MCF 10A (cell line): ENCODE measurements at regions not wholly inside any gene's neighbourhood (a gene's known extent, or its start where the extent isn't known, plus 50 kb on each side); places are given as distances from the start of the nearest gene placed in this dataset.

Experiments
- BruUV-seq: library from RNA; stranded (reverse); fragments of 400-500 nt; replicated peaks from 2 replicates; lab custom pipeline; 2021; lab: Mats Ljungman, UMichigan
- CTCF ChIA-PET: fragments of 300-600 bp; sonication (Branson Sonifier 250); formaldehyde crosslinking; extraction: SDS; loops from one replicate; lab custom pipeline; 2021; ENCODE audit warnings: antibody characterized with exemption, inconsistent platforms; lab: Yijun Ruan, JAX
- POLR2A ChIA-PET: fragments of 300-600, 350-650 bp; sonication (Branson Sonifier 250); formaldehyde crosslinking; extraction: SDS; loops from one replicate; lab custom pipeline; 2020; ENCODE audit warnings: antibody characterized with exemption, inconsistent platforms; lab: Yijun Ruan, JAX
- DNase-seq: peaks from one replicate; pipeline ENCODE4 v3.0.0-alpha.2; 2018; ENCODE audit not compliant: unreplicated experiment
- H3K27ac Mint-ChIP-seq: one replicate; pipeline ENCODE4 v1.8.0; 2022; ENCODE audit warnings: mild to moderate bottlenecking, low read depth, mixed read lengths; ENCODE audit not compliant: unreplicated experiment
- H3K27me3 Mint-ChIP-seq: one replicate; pipeline ENCODE4 v1.8.0; 2022; ENCODE audit warnings: mixed read lengths; ENCODE audit not compliant: insufficient read depth, unreplicated experiment
- H3K36me3 Mint-ChIP-seq: one replicate; pipeline ENCODE4 v1.8.0; 2022; ENCODE audit warnings: mild to moderate bottlenecking, moderate library complexity, mixed read lengths; ENCODE audit not compliant: insufficient read depth, unreplicated experiment
- H3K4me1 Mint-ChIP-seq: one replicate; pipeline ENCODE4 v1.8.0; 2022; ENCODE audit warnings: mixed read lengths; ENCODE audit not compliant: insufficient read depth, unreplicated experiment
- H3K4me3 Mint-ChIP-seq: one replicate; pipeline ENCODE4 v1.8.0; 2022; ENCODE audit warnings: mild to moderate bottlenecking, moderate library complexity, mixed read lengths; ENCODE audit not compliant: unreplicated experiment
- H3K9me3 Mint-ChIP-seq: one replicate; pipeline ENCODE4 v1.8.0; 2022; ENCODE audit warnings: mixed read lengths; ENCODE audit not compliant: unreplicated experiment
- CTCF ChIP-seq: fragments of 200-600 bp; IDR thresholded peaks from one replicate; pipeline ENCODE4 v1.8.0; 2022; ENCODE audit warnings: antibody characterized with exemption, mild to moderate bottlenecking; ENCODE audit not compliant: unreplicated experiment
- intact Hi-C: fragments of 100-400 bp; cut with micrococcal nuclease; formaldehyde crosslinking; loops from 2 replicates; pipeline ENCODE4 v1.14.1; 2022

GRCh38 chr6:21846541-21847451, 253.2 kb downstream of the SOX4 start:
- ChIA-PET CTCF (interaction anchor here (0.6 kb wide), 1 partner anchor 23 kb away, joined by 3 read pairs; no protein-coding TSS in a partner anchor), POLR2A (no interaction called here)
- Mint-ChIP-seq H3K27me3 (no peaks in the 10 kb centered on the region), H3K36me3 (no peaks in the 10 kb centered on the region), H3K27ac (no peak overlapping the region), H3K4me3 (no peak overlapping the region), H3K4me1 (no peaks in the 10 kb centered on the region), H3K9me3 (no peaks in the 10 kb centered on the region)
- intact Hi-C loops, result no loop called here
- no peak for TF ChIP-seq CTCF
- BruUV-seq, result no TSS peak
- no peak for DNase-seq

GRCh38 chr6:21847711-21848480, 254.3 kb downstream of the SOX4 start:
- no peak overlapping the region for H3K27ac Mint-ChIP-seq
- no peak for DNase-seq
- POLR2A ChIA-PET, result no interaction called here
- CTCF ChIA-PET, result interaction anchor here (0.5 kb wide), 1 partner anchor 59 kb away, joined by 3 read pairs; no protein-coding TSS in a partner anchor
- no TSS peak for BruUV-seq
- no peaks in the 10 kb centered on the region for H3K9me3 Mint-ChIP-seq
- H3K36me3 Mint-ChIP-seq, result no peaks in the 10 kb centered on the region
- intact Hi-C loops, result no loop called here
- TF ChIP-seq CTCF, result no peak
- no peak overlapping the region for H3K4me3 Mint-ChIP-seq
- H3K4me1 Mint-ChIP-seq, result no peaks in the 10 kb centered on the region
- no peaks in the 10 kb centered on the region for H3K27me3 Mint-ChIP-seq

- Mint-ChIP-seq H3K4me3 (no peak overlapping the region), H3K36me3 (no peaks in the 10 kb centered on the region), H3K27me3 (no peaks in the 10 kb centered on the region), H3K27ac (no peak overlapping the region), H3K4me1 (peaks cover 2% of the 10 kb centered on the region), H3K9me3 (no peaks in the 10 kb centered on the region)
- ChIA-PET POLR2A (no interaction called here), CTCF (interaction anchor here (0.6 kb wide), 1 partner anchor 150 kb away, joined by 4 read pairs; no protein-coding TSS in a partner anchor)
- no TSS peak for BruUV-seq
- no peak for TF ChIP-seq CTCF
- intact Hi-C loops, result no loop called here
- no peak for DNase-seq
Observed at GRCh38 chr6:21850691-21851090, 257.1 kb downstream of the SOX4 start.
